H1 (cell line): ENCODE measurements at regions not wholly inside any gene's neighbourhood (a gene's known extent, or its start where the extent isn't known, plus 50 kb on each side); places are given as distances from the start of the nearest gene placed in this dataset.

ENCODE experiments used
- TEAD4 ChIP-seq: IDR thresholded peaks from 2 replicates; pipeline ENCODE4 v1.6.1; 2012; ENCODE audit warnings: low read depth, low read length, inconsistent platforms, mixed read lengths
- ZNF274 ChIP-seq: IDR thresholded peaks from 2 replicates; pipeline ENCODE4 v1.7.0; 2012; ENCODE audit warnings: low read length, borderline replicate concordance; ENCODE audit errors: extremely low read depth
- TF ChIP-seq, protein P1 (sequence below): IDR thresholded peaks from 2 replicates; pipeline ENCODE4 v1.6.1; 2012; ENCODE audit warnings: low read length, inconsistent platforms
- TF ChIP-seq, protein P2 (sequence below): fragments of 300-600 bp; sonication (generic); IDR thresholded peaks from 2 replicates; pipeline ENCODE4 v1.7.1; 2012; ENCODE audit warnings: low read length, moderate library complexity, mild to moderate bottlenecking, inconsistent platforms; ENCODE audit not compliant: insufficient replicate concordance

DNA sequence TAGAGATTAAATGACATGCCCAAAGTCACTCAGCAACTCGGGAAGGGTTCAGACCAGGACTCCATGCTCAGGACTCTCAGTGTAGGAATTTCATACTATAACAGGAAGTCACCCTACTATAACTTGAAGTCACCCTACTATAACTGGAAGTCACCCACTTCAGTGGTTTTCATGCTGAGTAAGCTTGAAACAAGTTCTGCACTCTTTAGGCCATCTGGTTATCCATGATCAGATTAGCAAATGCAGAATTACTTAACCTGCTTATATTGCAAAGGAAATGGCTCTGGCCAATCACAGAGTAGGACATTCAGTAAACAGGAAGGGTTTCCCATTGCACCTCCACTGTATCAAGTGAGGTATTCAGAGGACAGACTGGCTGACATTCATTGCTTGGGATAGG is 1240.4 kb downstream of the GATA3 start (continued):
- TF ChIP-seq ZNF274 (no peak), TEAD4 (no peak)
- TF ChIP-seq, protein P1, sequence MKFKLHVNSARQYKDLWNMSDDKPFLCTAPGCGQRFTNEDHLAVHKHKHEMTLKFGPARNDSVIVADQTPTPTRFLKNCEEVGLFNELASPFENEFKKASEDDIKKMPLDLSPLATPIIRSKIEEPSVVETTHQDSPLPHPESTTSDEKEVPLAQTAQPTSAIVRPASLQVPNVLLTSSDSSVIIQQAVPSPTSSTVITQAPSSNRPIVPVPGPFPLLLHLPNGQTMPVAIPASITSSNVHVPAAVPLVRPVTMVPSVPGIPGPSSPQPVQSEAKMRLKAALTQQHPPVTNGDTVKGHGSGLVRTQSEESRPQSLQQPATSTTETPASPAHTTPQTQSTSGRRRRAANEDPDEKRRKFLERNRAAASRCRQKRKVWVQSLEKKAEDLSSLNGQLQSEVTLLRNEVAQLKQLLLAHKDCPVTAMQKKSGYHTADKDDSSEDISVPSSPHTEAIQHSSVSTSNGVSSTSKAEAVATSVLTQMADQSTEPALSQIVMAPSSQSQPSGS: no peak
- TF ChIP-seq, protein P2, sequence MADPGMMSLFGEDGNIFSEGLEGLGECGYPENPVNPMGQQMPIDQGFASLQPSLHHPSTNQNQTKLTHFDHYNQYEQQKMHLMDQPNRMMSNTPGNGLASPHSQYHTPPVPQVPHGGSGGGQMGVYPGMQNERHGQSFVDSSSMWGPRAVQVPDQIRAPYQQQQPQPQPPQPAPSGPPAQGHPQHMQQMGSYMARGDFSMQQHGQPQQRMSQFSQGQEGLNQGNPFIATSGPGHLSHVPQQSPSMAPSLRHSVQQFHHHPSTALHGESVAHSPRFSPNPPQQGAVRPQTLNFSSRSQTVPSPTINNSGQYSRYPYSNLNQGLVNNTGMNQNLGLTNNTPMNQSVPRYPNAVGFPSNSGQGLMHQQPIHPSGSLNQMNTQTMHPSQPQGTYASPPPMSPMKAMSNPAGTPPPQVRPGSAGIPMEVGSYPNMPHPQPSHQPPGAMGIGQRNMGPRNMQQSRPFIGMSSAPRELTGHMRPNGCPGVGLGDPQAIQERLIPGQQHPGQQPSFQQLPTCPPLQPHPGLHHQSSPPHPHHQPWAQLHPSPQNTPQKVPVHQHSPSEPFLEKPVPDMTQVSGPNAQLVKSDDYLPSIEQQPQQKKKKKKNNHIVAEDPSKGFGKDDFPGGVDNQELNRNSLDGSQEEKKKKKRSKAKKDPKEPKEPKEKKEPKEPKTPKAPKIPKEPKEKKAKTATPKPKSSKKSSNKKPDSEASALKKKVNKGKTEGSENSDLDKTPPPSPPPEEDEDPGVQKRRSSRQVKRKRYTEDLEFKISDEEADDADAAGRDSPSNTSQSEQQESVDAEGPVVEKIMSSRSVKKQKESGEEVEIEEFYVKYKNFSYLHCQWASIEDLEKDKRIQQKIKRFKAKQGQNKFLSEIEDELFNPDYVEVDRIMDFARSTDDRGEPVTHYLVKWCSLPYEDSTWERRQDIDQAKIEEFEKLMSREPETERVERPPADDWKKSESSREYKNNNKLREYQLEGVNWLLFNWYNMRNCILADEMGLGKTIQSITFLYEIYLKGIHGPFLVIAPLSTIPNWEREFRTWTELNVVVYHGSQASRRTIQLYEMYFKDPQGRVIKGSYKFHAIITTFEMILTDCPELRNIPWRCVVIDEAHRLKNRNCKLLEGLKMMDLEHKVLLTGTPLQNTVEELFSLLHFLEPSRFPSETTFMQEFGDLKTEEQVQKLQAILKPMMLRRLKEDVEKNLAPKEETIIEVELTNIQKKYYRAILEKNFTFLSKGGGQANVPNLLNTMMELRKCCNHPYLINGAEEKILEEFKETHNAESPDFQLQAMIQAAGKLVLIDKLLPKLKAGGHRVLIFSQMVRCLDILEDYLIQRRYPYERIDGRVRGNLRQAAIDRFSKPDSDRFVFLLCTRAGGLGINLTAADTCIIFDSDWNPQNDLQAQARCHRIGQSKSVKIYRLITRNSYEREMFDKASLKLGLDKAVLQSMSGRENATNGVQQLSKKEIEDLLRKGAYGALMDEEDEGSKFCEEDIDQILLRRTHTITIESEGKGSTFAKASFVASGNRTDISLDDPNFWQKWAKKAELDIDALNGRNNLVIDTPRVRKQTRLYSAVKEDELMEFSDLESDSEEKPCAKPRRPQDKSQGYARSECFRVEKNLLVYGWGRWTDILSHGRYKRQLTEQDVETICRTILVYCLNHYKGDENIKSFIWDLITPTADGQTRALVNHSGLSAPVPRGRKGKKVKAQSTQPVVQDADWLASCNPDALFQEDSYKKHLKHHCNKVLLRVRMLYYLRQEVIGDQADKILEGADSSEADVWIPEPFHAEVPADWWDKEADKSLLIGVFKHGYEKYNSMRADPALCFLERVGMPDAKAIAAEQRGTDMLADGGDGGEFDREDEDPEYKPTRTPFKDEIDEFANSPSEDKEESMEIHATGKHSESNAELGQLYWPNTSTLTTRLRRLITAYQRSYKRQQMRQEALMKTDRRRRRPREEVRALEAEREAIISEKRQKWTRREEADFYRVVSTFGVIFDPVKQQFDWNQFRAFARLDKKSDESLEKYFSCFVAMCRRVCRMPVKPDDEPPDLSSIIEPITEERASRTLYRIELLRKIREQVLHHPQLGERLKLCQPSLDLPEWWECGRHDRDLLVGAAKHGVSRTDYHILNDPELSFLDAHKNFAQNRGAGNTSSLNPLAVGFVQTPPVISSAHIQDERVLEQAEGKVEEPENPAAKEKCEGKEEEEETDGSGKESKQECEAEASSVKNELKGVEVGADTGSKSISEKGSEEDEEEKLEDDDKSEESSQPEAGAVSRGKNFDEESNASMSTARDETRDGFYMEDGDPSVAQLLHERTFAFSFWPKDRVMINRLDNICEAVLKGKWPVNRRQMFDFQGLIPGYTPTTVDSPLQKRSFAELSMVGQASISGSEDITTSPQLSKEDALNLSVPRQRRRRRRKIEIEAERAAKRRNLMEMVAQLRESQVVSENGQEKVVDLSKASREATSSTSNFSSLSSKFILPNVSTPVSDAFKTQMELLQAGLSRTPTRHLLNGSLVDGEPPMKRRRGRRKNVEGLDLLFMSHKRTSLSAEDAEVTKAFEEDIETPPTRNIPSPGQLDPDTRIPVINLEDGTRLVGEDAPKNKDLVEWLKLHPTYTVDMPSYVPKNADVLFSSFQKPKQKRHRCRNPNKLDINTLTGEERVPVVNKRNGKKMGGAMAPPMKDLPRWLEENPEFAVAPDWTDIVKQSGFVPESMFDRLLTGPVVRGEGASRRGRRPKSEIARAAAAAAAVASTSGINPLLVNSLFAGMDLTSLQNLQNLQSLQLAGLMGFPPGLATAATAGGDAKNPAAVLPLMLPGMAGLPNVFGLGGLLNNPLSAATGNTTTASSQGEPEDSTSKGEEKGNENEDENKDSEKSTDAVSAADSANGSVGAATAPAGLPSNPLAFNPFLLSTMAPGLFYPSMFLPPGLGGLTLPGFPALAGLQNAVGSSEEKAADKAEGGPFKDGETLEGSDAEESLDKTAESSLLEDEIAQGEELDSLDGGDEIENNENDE: no peak
